GM18502 (cell line): ENCODE measurements at regions not wholly inside any gene's neighbourhood (a gene's known extent, or its start where the extent isn't known, plus 50 kb on each side); places are given as distances from the start of the nearest gene placed in this dataset.
"Not testable (repeated sequence)": the region's sequence is repeated elsewhere in the genome, so short reads cannot be mapped to it uniquely, and the experiment has no call there.

Experiments used
- ATAC-seq: cut with Tn5 transposase; IDR thresholded peaks from one replicate; pipeline ENCODE4 v1.9.1; 2021; ENCODE audit warnings: mild to moderate bottlenecking; ENCODE audit not compliant: unreplicated experiment, poor library complexity

GRCh38 chr17:52979921-52980320 lies 821.4 kb upstream of the CA10 start:
- no peak for ATAC-seq

DNA sequence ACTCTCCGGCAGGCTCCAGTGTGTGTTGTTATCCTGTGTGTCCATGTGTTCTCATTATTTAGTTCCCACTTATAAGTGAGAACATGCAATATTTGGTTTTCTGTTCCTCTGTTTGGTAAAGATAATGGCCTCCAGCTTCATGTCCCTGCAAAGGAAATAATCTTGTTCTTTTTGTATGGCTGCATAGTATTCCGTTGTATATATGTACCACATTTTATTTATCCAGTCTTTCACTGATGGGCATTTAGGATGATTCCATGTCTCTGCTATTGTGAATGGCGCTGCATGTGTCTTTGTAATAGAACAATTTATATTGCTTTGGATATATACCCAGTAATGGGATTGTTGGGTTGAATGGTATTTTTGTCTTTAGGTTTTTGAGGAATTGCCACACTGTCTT lies 807.3 kb upstream of the CA10 start:
- ATAC-seq, result no peak

DNA sequence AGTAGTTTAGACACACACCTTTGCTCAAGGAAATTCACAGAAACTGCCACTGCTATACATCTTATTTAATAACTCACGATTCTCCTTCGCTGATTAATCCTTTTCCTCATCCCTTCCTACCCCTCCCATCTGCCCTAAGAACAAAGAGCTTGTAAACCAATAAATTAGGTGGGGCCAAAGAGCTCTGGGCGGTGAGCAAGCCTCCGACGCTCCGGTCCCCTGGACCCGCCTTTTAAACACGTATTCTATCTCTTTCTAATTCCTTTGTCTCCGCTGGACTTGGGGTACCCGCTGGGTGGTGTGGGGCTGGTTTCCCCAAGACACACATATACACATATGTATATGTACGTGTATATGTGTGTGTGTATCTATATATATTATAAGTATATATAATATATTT lies 803.2 kb upstream of the CA10 start:
- not testable (repeated sequence) for ATAC-seq

- ATAC-seq, result no peak
Observed at GRCh38 chr17:52957411-52957810, 798.9 kb upstream of the CA10 start.

DNA sequence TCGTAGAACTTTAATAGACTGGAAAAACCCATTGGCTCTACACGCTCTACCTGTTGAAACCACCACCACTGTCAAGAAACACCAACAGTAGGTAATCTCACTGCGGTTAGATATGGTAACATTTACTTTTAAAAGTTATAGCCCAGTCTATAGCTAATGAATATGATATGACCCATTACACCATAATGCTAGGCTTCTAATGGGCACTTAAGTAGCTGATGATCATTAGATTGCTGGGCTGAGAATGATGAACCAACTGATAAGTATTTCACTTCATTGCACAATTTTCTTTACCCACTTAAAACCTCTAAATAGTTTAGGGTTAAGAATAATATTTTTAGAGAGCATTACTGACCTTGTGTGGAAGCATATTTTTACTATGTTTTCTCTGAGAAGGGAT lies 788.9 kb upstream of the CA10 start:
- no peak for ATAC-seq

GRCh38 chr17:52938623-52939230 lies 780.2 kb upstream of the CA10 start:
- no peak for ATAC-seq

GRCh38 chr17:52930581-52930980 lies 772.1 kb upstream of the CA10 start:
- ATAC-seq, result no peak

DNA sequence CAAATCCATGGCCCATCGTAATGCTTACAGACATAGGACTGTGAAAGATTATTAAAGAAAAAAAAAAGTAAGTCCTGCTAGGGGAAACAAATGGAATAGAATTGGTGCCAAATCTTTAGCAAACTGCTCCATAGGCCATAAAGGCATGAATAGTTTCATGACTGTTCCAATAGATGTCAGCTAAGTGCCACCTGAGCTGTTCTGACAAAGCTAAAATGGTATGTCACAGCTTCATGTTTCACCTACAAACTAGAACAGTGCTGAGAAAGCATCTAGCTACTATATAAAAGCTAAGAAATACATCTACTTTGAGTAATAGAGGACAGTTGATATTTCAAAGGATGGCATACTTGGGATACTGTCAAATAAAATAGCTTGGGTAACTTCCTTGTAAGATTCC lies 771.6 kb upstream of the CA10 start:
- ATAC-seq, result no peak

- ATAC-seq, result no peak
Observed at GRCh38 chr17:52923658-52924057, 765.1 kb upstream of the CA10 start.

- ATAC-seq, result no peak
Observed at GRCh38 chr17:52899235-52899634, 740.7 kb upstream of the CA10 start.

- ATAC-seq, result no peak
Observed at GRCh38 chr17:52895272-52895671, 736.8 kb upstream of the CA10 start.

GRCh38 chr17:52892334-52892733 lies 733.8 kb upstream of the CA10 start:
- no peak for ATAC-seq

- ATAC-seq, result no peak
Observed at GRCh38 chr17:52885882-52886281, 727.4 kb upstream of the CA10 start.

- ATAC-seq, result not testable (repeated sequence)
Observed at GRCh38 chr17:52883907-52884491, 725.5 kb upstream of the CA10 start.

DNA sequence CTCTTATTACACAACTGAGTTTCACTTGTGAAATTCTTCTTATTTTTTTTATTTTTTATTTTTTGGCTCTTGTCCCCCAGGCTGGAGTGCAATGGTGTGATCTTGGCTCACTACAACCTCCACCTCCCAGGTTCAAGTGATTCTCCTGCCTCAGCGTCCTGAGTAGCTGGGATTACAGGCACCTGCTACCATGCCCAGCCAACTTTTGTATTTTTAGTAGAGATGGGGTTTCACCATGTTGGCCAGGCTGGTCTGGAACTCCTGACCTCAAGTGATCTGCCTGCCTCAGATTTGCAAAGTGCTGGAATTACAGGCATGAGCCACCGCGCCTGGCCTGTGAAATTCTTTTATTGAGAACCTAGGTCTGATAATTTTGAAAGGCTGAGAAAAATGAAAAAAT lies 688.3 kb upstream of the CA10 start:
- not testable (repeated sequence) for ATAC-seq

DNA sequence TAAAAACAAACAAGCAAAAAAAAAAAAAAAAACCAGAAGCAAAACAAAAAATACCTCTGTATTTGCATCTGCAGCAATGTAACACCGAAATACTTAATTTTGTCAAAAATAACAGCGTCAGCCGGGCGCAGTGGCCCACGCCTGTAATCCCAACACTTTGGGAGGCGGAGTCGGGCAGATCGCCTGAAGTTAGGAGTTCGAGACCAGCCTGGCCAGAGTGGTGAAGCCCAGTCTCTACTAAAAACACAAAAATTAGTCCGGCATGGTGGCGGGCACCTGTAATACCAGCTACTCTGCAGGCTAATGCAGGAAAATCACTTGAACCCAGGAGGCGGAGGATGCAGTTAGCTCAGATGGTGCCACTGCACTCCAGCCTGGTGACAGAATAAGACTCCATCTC lies 683.5 kb upstream of the CA10 start:
- no peak for ATAC-seq

GRCh38 chr17:52837492-52837891 lies 679.0 kb upstream of the CA10 start:
- ATAC-seq, result no peak

DNA sequence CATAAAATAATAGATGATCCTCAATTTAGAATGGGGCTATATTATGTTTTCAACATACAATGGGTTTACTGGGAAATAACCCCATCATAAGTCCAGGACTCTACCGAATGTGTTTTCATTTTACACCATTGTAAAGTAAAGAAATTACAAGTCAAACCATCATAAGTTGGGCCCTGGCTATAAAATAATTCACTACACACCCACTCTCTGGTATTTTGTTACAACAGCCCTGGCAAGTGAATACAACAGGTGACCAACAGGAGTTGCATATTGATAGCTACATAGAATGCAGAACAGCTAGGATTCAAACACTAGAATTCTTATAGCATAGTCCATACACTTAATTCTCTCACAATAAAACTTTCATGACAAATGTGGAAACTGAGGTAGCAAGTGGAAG lies 673.0 kb upstream of the CA10 start:
- no peak for ATAC-seq

- no peak for ATAC-seq
Observed at GRCh38 chr17:52828621-52829020, 670.1 kb upstream of the CA10 start.

DNA sequence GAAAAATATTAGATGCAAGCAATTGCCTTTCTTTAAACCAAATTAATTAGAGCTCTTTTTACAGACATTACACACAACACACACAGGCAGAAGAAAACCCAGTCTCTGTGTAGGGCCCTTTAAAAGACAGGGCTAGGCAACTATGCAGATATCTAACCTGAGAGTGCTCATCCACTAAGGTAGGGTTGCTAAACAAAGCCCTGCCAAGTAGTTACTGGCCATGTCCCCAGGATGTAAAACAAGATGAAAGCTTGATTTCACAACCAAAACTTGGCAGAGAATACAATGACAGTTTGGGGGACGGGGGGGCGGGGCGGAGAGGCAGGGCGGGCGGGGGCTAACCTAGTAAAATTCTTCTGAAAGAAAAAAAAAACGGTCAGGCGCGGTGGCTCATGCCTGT lies 669.0 kb upstream of the CA10 start:
- ATAC-seq, result no peak

DNA sequence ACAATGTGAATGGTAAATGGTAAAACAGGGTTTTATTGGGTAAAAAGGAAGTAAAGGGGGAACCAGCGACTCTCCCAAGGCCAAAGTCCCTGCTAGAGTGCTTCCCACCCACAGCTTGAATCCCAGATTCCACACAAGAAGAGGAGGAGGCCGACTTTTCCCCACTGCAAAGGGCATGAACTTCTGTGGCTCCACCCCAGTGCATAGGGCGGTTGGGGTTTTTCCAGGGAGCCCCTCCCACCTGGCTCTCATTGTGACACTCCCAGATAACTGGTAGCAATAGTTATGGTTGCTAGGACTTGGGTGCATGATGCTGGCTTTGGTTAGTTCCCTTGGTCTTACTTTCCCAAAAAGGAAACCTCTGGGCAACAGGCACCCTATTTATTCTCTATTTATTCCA lies 666.0 kb upstream of the CA10 start:
- ATAC-seq, result no peak

DNA sequence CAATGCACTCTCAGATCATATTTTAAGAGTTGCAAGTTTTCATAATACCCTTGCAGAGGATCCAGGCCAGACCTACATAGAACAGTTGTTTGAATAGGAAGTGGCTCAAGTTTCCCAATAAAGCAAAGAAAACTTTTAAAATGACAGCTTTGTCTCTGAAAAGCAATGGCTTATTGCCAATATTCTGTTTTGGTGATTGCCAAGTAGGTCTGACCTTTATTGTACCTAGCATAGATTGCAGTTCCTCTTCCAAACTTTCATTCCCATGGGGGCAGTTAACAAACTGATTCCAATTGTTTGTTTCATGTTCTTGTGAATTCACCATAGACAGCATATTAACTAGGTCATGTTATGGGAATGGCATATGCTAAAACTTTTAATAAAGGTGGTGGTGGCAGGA lies 664.6 kb upstream of the CA10 start:
- no peak for ATAC-seq
